ENCODE measurements at regions not wholly inside any gene's neighbourhood (a gene's known extent, or its start where the extent isn't known, plus 50 kb on each side); places are given as distances from the start of the nearest gene placed in this dataset.
"Not testable (repeated sequence)": the region's sequence is repeated elsewhere in the genome, so short reads cannot be mapped to it uniquely, and the experiment has no call there.

GRCh38 chr10:91745090-91745831 is 53.0 kb upstream of the TNKS2 start:
- DNase-seq (ENCODE audit: low read depth in 2 of 2), result no peak

DNA sequence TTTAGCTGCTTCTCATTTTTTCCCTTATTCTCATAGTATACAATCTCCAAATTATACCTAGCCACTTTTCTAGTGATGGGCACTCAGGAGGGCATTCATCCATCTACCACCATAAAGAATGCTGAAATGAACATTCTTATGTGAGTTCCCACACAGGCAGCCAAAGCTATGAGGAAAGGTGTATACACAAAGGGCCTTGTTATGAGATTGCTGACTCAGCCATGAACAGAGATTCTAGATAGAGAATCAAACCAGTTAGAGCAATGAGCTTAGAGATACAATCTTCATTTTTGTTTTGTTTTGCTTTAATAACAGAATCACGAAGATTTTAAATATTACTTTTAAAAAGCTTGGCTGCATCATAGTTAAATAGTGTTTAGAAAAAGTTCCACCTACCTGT is 54.8 kb upstream of the TNKS2 start:
- no peak for DNase-seq (ENCODE audit: low read depth in 2 of 2)

DNA sequence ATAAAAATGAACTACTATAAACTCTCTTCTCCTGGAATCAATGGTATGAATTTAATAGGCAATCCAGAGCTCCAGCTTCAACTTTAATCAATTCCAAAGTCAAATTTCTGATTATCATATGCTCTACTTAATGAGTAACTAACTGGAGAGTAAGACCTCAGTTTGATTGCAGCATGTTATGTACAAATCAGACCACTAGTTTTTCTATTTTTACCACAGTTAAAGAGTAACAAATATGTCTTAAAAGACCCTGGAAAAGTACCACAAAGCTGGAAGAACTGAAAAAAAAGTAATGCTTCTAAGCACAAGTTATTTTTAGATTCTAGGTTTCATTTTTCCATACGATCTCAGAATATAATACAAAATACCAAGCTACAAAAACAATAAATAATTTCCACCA is 56.0 kb upstream of the TNKS2 start:
- no peak for DNase-seq (ENCODE audit: low read depth in 2 of 2)

DNA sequence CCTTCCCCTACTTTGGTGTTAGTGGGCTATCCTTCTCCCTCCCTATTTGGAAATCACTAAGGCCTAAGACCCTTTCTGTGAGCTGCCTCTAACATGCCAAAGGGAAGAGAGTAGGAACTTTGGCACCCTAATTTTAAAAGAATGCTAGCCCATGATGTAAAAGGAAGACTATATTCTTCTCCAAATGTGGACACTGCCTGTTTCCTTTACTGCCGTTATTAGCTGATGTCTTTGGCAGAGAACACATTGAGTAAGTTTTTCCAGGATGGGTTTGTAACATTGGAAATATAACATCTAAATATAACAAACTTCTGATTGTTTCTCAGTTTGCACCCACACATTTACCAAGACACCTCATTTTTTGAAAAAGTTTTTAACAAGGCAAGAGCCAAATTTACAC is 56.9 kb upstream of the TNKS2 start:
- no peak for DNase-seq (ENCODE audit: low read depth in 2 of 2)

DNA sequence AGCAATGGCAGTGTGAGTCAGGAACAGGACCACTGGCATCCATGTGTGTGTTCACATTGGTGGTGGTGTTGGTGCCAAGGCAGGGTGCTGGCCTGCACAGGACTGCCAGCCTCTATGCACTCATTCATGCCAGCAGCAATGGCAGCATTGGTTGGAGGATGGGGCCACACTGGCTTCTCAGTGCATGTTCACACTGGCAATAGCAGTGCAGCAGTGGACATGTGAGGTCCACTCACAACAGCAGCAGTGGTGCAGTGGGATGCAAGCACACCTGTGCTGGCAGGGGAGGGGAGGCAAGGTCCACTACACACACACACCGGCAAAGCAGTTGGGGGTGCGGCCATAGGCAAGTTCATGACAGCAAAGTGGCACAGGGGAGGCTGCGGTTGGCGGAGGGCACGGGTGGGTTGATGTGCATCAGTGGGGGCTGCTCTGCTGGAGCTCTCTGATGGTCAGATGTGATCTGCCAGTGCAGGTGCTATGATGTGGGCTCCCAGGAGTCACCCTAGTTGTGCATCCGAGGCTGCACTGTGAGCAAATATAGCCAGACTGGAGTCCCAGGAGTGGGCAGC is 57.8 kb upstream of the TNKS2 start:
- no peak for DNase-seq (ENCODE audit: low read depth in 2 of 2)

- not testable (repeated sequence) for DNase-seq (ENCODE audit: low read depth in 2 of 2)
Measured at GRCh38 chr10:91732265-91732664, 66.0 kb upstream of the TNKS2 start.

- not testable (repeated sequence) for DNase-seq (ENCODE audit: low read depth in 2 of 2)
Measured at GRCh38 chr10:91729339-91729738, 68.9 kb upstream of the TNKS2 start.

- DNase-seq (ENCODE audit: low read depth in 2 of 2), result no peak
Measured at GRCh38 chr10:91726355-91726754, 71.9 kb upstream of the TNKS2 start.

GRCh38 chr10:91724933-91725332 is 73.3 kb upstream of the TNKS2 start:
- DNase-seq (ENCODE audit: low read depth in 2 of 2), result no peak

GRCh38 chr10:91713461-91714072 is 80.7 kb upstream of the PPP1R3C start:
- no peak for DNase-seq (ENCODE audit: low read depth in 2 of 2)

- DNase-seq (ENCODE audit: low read depth in 2 of 2), result no peak
Measured at GRCh38 chr10:91711885-91712680, 79.2 kb upstream of the PPP1R3C start.

GRCh38 chr10:91709394-91709798 is 76.5 kb upstream of the PPP1R3C start:
- DNase-seq (ENCODE audit: low read depth in 2 of 2), result no peak

DNA sequence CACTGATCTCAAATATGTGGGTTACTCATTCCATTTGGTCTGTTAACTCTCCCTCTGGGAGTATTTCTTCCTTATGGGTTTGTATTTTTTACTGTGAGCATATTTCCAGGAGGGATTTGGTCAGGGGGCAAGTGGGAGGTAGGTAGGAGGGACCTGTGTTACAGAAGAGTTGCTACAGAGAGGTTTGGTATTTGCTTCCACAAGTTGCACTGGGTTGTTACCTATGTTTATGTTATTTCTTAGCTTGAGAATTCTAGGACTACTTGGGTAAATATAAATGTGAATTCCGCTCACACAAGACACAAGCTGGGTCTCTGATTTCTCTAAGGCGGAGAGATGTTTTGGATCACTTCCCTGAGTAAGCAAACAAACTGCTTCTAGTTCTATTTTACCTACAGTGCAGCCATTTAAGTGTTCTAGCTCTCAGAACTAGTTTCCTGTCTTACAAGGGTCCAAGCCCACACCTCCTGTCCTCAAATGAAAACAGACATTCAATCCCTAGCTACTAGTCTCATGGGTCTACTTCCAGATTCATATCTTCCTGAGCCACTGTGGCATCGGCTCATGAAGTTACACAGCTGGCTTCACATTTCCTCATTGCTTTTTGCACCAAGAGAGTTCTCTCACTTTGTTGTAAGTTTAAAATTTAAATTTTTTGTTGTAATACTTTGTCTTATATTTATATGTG is 75.4 kb upstream of the PPP1R3C start:
- no peak for DNase-seq (ENCODE audit: low read depth in 2 of 2)

- no peak for DNase-seq (ENCODE audit: low read depth in 2 of 2)
Measured at GRCh38 chr10:91707236-91707635, 74.4 kb upstream of the PPP1R3C start.

DNA sequence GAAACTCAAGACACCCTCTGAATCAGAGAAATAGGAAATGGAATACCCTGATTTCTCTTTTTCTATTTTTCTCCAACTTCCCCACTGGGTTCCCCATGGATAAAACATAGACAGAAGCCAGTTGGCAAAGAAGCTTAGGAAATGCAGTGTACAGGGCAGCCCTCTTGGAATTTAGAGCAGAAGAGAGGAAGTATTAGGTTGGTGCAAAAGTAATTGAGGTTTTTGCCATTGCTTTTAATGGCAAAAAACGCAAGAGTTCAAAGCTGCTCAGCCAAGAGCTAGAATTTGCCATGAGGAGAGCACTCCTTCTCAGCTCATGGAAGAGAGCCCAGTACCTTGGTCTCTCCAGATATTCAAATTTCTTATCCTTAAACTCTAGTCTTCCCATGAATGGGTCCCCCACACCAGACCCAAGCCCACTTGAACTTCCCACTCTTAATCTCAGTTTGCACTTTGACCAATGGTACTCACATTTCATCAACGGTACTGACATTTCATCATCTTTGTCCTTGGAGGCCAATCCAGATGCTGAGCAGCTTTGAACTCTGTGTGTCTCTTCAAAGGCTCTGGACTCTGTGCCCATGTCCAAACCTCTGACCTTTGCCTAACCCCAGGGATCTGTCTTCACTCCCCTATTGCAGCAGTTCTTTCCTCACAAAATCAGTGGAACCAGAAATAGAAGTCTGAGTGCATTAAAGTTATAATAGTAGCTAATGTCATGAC is 73.2 kb upstream of the PPP1R3C start:
- DNase-seq (ENCODE audit: low read depth in 2 of 2), result no peak

DNA sequence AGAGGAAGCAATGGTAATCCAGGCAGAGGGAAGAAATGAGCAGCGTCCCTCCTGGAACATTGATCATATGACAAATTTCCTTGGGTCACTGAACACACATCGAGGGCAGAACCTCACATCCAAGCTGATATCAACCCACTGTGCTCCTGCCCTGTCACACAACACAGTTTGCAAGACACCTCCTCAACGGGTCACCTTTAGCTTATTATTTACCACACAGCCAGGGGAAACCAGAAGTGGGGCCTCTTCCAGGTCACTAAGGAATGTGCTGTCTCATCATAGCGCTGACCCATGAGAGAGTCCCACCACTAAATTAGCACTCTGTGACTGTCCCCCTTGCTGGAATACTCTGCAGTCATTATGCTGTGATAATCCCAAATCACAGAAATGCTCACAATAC is 69.7 kb upstream of the PPP1R3C start:
- no peak for DNase-seq (ENCODE audit: low read depth in 2 of 2)

DNA sequence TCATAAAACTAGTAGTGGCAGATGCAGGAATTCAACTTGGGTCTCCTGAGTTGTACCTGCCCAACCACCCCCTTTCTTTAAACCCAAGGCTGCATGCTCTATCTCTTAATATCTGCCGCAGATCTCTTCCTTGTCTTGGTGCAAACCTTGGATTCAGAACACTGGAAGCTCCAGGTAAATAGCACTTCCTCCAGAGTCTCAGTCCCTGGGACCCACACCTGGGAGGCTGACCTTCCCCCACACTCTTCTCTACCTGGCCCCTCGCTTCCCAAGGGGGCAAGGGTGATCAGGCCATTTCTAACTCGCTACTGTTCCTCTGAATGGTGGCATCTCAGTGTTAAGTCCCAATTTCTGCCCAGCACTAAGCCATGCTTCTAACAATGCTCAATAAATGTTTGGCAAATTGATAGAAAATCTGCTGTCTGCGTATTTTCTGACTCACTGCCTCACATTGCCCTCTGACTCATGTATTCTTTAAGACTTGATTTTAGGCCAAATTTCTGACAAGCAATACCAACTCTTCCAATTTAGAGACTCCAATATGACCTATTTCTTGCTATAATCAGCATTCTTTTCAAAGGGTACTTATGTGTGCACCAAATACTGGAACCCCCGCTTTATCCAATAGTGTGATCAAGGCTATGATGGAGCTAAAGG is 68.0 kb upstream of the PPP1R3C start:
- peak; percentile 22 to 36 for DNase-seq (ENCODE audit: low read depth in 2 of 2)

DNA sequence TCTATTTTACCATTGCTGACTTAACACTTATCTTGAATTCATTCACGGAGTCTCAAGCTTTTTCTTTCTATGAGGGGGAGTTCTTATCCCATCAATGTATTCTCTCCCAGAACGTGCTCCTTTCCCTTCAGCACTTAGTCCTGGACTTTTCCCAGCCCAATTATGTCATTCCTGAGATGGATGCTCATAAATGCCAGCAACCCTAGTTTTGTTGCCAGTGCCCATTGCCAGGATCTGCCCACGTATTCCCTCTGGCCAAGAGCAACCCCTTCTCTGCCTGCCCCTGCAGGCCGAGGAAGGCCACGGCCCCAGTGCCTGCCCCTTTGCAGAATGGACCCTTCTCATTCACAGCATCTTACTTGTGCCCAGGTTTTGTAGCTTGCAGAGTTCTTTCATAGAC is 67.4 kb upstream of the PPP1R3C start:
- no peak for DNase-seq (ENCODE audit: low read depth in 2 of 2)

GRCh38 chr10:91698258-91698657 is 65.4 kb upstream of the PPP1R3C start:
- no peak for DNase-seq (ENCODE audit: low read depth in 2 of 2)

GRCh38 chr10:91694170-91694794 is 61.4 kb upstream of the PPP1R3C start:
- peak in 1 of 2 experiments; percentile 18 for DNase-seq (ENCODE audit: low read depth in 2 of 2)

All from fibroblast of skin of left quadriceps (primary cell).